Choroid plexus epithelial cell (primary cell): ENCODE measurements at regions not wholly inside any gene's neighbourhood (a gene's known extent, or its start where the extent isn't known, plus 50 kb on each side); places are given as distances from the start of the nearest gene placed in this dataset.
A peak's percentile ranks its signal among the peaks of the same experiment; 100 is the strongest.

Experiments
- DNase-seq: peaks from one replicate; pipeline ENCODE4 v3.0.0-alpha.2; 2010; ENCODE audit warnings: low read depth
- H3K4me3 ChIP-seq: 2 replicates; pipeline ENCODE4 v1.5.1; 2011; ENCODE audit warnings: low read depth, mild to moderate bottlenecking, control low read depth, low read length, moderate library complexity
- CTCF ChIP-seq: conservative IDR thresholded peaks from 2 replicates; pipeline ENCODE4 v1.5.1; 2011; ENCODE audit warnings: low read depth, mild to moderate bottlenecking, control low read depth, inconsistent platforms, low read length, moderate library complexity

GRCh38 chr13:33735276-33735675 is 82.7 kb upstream of the RFC3 start:
- TF ChIP-seq CTCF = no peak
- no peak for DNase-seq
- H3K4me3 ChIP-seq = no peak overlapping the region

- TF ChIP-seq CTCF = no peak
- H3K4me3 ChIP-seq = no peak overlapping the region
- DNase-seq = no peak
These were observed 78.7 kb upstream of the RFC3 start for GRCh38 chr13:33739254-33739653.

- peak; percentile 61 for DNase-seq
- TF ChIP-seq CTCF = no peak
- no peak overlapping the region for H3K4me3 ChIP-seq
These were observed 77.8 kb upstream of the RFC3 start for GRCh38 chr13:33740134-33740538.

- no peak for TF ChIP-seq CTCF
- DNase-seq = no peak
- H3K4me3 ChIP-seq = no peak overlapping the region
These were observed 75.6 kb upstream of the RFC3 start for GRCh38 chr13:33742321-33742720.

GRCh38 chr13:33743438-33744368 is 74.2 kb upstream of the RFC3 start:
- peak; percentile 15 for DNase-seq
- no peak overlapping the region for H3K4me3 ChIP-seq
- no peak for TF ChIP-seq CTCF

GRCh38 chr13:33744589-33745369 is 73.2 kb upstream of the RFC3 start:
- DNase-seq = peak; percentile 5

More at GRCh38 chr13:33744589-33745369, 73.2 kb upstream of the RFC3 start:
- no peak for TF ChIP-seq CTCF
- no peak overlapping the region for H3K4me3 ChIP-seq
